HEK293T (cell line): ENCODE measurements at regions not wholly inside any gene's neighbourhood (a gene's known extent, or its start where the extent isn't known, plus 50 kb on each side); places are given as distances from the start of the nearest gene placed in this dataset.

Experiments used
- CTCF ChIA-PET: fragments of 350-600 bp; formaldehyde crosslinking; extraction: SDS; loops from one replicate; lab custom pipeline; 2021; ENCODE audit warnings: antibody characterized with exemption, inconsistent platforms; lab: Yijun Ruan, JAX
- POLR2A ChIA-PET: fragments of 350-600 bp; formaldehyde crosslinking; extraction: SDS; loops from one replicate; lab custom pipeline; 2020; ENCODE audit warnings: antibody characterized with exemption, inconsistent platforms; lab: Yijun Ruan, JAX
- DNase-seq: peaks from one replicate; pipeline ENCODE4 v3.0.0; 2012; ENCODE audit warnings: mixed read lengths; ENCODE audit errors: extremely low spot score
- ARNT ChIP-seq: fragments of 450-650 bp; IDR thresholded peaks from 2 replicates; pipeline ENCODE4 v1.6.1; 2017; ENCODE audit warnings: mild to moderate bottlenecking
- BHLHE40 ChIP-seq: fragments of 450-650 bp; IDR thresholded peaks from 2 replicates; pipeline ENCODE4 v1.6.1; 2016; ENCODE audit warnings: mild to moderate bottlenecking, moderate library complexity, borderline replicate concordance
- CTBP1 ChIP-seq: fragments of 450-650 bp; IDR thresholded peaks from 2 replicates; pipeline ENCODE4 v1.6.1; 2016; ENCODE audit warnings: borderline replicate concordance
- ELF4 ChIP-seq: fragments of 450-650 bp; IDR thresholded peaks from 2 replicates; pipeline ENCODE4 v1.6.1; 2017; ENCODE audit warnings: antibody characterized with exemption
- FOXA1 ChIP-seq: fragments of 450-650 bp; IDR thresholded peaks from 2 replicates; pipeline ENCODE4 v1.6.1; 2016; ENCODE audit warnings: mild to moderate bottlenecking
- FOXK2 ChIP-seq: fragments of 450-650 bp; IDR thresholded peaks from 2 replicates; pipeline ENCODE4 v1.6.1; 2016; ENCODE audit warnings: mild to moderate bottlenecking
- FOXM1 ChIP-seq: fragments of 450-650 bp; IDR thresholded peaks from 2 replicates; pipeline ENCODE4 v1.6.1; 2017; ENCODE audit warnings: mild to moderate bottlenecking, borderline replicate concordance
- HDGF ChIP-seq: fragments of 450-650 bp; IDR thresholded peaks from 2 replicates; pipeline ENCODE4 v1.6.1; 2017; ENCODE audit warnings: antibody characterized with exemption, borderline replicate concordance
- L3MBTL2 ChIP-seq: fragments of 450-650 bp; conservative IDR thresholded peaks from 2 replicates; pipeline ENCODE4 v1.6.1; 2016; ENCODE audit warnings: mild to moderate bottlenecking
- LEF1 ChIP-seq: fragments of 450-650 bp; IDR thresholded peaks from 2 replicates; pipeline ENCODE4 v1.6.1; 2017; ENCODE audit warnings: mild to moderate bottlenecking, borderline replicate concordance
- NFRKB ChIP-seq: fragments of 450-650 bp; IDR thresholded peaks from 2 replicates; pipeline ENCODE4 v1.6.1; 2016; ENCODE audit warnings: mild to moderate bottlenecking, moderate library complexity
- SP1 ChIP-seq: fragments of 450-650 bp; IDR thresholded peaks from 2 replicates; pipeline ENCODE4 v1.6.1; 2017
- SUZ12 ChIP-seq: fragments of 450-650 bp; IDR thresholded peaks from 2 replicates; pipeline ENCODE4 v1.6.1; 2016; ENCODE audit warnings: mild to moderate bottlenecking
- TARDBP ChIP-seq: fragments of 450-650 bp; IDR thresholded peaks from 2 replicates; pipeline ENCODE4 v1.6.1; 2016
- ZNF384 ChIP-seq: fragments of 450-650 bp; IDR thresholded peaks from 2 replicates; pipeline ENCODE4 v1.6.1; 2016
- TF ChIP-seq, protein P1 (sequence below): fragments of 450-650 bp; IDR thresholded peaks from 2 replicates; pipeline ENCODE4 v1.6.1; 2016

DNA sequence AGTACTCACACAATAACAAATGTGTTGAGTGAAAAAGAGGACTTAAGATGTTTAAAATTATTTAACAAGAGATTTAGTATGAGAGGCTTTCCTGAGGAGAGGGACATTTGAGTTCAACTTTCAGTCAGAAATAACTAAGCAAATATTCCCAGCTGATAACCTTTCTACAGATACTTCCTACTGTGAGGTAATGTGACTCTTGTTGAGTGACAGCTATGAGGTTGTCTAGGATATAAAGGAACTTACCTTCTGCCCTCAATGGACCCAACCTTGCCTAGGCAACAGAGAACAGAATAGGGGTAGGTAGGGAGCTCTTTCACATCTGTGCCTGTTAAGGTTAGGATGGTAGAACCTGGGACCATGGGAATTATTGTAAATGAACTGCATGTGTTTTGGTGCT lies 54.7 kb downstream of the GLUD2 start:
- ChIA-PET POLR2A (no interaction called here), CTCF (no interaction called here)
- DNase-seq = no peak
- no peak for TF ChIP-seq HDGF
- TF ChIP-seq BHLHE40 = no peak
- TF ChIP-seq LEF1 = no peak
- TF ChIP-seq ELF4 = no peak
- TF ChIP-seq, protein P1, sequence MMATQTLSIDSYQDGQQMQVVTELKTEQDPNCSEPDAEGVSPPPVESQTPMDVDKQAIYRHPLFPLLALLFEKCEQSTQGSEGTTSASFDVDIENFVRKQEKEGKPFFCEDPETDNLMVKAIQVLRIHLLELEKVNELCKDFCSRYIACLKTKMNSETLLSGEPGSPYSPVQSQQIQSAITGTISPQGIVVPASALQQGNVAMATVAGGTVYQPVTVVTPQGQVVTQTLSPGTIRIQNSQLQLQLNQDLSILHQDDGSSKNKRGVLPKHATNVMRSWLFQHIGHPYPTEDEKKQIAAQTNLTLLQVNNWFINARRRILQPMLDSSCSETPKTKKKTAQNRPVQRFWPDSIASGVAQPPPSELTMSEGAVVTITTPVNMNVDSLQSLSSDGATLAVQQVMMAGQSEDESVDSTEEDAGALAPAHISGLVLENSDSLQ = no peak
- no peak for TF ChIP-seq L3MBTL2
- no peak for TF ChIP-seq SP1
- no peak for TF ChIP-seq SUZ12
- no peak for TF ChIP-seq FOXK2

DNA sequence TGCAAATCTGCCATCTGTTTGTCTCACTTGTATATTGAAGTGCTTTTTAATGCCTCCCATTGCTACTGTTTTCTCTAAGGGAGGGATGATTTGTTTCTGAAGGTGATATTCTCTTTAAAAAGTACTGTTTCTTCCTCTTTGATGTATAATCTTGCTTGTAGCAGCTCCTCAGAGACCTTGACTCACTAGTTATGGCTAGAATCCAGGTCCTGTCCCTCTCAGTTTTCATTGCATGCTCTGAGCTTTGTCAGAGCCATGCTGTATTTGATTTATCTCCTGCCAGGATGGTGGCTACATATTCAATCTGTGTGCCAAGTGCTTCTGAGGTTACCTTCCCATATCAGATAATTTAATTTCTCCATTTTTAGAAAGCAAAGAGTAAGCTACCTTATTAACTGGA lies 56.0 kb downstream of the GLUD2 start:
- ChIA-PET CTCF (no interaction called here), POLR2A (no interaction called here)
- TF ChIP-seq FOXA1 = no peak
- TF ChIP-seq LEF1 = no peak
- TF ChIP-seq HDGF = no peak
- no peak for TF ChIP-seq CTBP1
- TF ChIP-seq ARNT = no peak
- no peak for TF ChIP-seq TARDBP
- TF ChIP-seq NFRKB = no peak
- TF ChIP-seq L3MBTL2 = no peak
- no peak for DNase-seq

DNA sequence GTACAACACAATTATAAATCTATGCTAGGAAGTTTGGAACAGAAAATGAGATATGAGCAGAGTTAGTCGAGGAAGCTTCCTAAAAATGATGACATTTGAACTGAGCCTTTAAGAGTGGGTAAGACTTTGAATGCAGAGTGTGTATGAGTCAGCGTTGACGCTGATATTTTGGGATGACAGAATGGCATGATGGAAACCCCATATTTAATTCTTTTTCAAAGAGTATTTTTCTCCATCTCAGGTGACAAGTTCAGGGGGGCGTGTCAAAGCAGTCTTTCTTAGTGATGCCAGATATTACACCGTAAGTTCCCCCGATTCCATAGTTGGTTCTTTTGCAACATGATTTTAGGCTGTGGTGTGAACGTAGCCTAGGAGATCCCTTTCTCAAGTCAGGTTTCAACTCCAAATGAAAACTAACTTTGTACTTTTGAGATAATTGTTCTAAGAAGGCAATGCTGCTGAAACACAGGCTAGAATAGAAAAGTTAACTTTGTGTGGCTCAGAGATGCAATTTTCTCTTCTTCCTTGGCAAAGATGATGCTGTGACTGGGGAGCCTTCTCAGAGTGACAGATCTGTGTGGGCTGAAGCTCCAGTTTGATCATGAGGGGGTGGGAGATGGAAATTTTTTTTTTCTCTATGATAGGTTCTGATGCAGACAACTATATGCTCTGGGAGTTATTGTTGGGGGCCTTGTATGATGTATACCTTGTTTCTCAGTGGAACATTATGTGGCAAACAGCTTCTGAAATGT lies 59.2 kb downstream of the GLUD2 start:
- CTCF ChIA-PET = no interaction called here
- POLR2A ChIA-PET = no interaction called here
- DNase-seq = no peak
- TF ChIP-seq LEF1 = no peak
- no peak for TF ChIP-seq TARDBP
- no peak for TF ChIP-seq HDGF

DNA sequence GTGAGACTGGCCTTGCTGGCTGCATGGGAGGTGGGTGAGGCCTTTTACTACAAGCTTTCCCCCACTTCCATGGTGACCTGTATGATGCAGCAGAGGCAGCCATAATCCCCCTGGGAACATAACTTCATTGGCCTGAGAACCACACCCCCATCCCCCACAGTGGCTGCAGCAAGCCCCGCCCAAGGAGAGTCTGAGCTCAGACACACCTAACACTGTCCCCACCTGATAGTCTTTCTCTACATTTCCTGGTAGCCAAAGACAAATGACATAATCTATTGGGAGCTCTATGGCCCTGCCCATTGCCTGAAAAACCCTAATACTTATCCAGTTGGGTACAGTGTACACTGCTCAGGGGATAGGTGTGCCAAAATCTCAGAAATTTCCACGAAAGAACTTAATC lies 62.6 kb downstream of the GLUD2 start:
- ChIA-PET POLR2A (no interaction called here), CTCF (no interaction called here)
- TF ChIP-seq, protein P1 = no peak
- TF ChIP-seq FOXM1 = no peak
- no peak for TF ChIP-seq BHLHE40
- no peak for TF ChIP-seq ARNT
- TF ChIP-seq L3MBTL2 = no peak
- no peak for TF ChIP-seq FOXA1
- no peak for TF ChIP-seq ZNF384
- no peak for DNase-seq

DNA sequence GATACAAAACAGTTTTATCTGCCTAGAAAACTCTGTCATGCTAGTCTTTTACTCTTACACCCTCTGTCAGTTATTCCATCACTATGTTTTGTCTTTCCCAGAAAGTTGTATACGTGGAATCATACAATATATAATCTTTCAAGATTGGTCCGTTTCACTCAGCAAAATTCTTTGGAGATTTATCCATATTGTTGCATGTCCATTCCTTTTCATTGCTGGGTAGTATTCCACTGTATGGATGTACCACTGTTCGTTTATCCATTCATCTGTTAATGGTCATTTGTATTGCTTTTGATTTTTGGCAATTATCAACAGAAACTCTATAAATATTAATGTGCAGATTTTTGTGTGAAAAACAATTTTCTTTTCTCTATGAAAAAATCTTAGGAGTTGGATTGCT lies 63.1 kb downstream of the GLUD2 start:
- no peak for TF ChIP-seq LEF1
- no peak for TF ChIP-seq FOXK2
- no peak for TF ChIP-seq ZNF384
- no peak for TF ChIP-seq ARNT
- no peak for TF ChIP-seq L3MBTL2
- TF ChIP-seq FOXM1 = no peak
- TF ChIP-seq, protein P1 = no peak
- no peak for TF ChIP-seq ELF4
- no peak for TF ChIP-seq TARDBP
- no peak for TF ChIP-seq SP1
- ChIA-PET CTCF (no interaction called here), POLR2A (no interaction called here)
- no peak for DNase-seq

DNA sequence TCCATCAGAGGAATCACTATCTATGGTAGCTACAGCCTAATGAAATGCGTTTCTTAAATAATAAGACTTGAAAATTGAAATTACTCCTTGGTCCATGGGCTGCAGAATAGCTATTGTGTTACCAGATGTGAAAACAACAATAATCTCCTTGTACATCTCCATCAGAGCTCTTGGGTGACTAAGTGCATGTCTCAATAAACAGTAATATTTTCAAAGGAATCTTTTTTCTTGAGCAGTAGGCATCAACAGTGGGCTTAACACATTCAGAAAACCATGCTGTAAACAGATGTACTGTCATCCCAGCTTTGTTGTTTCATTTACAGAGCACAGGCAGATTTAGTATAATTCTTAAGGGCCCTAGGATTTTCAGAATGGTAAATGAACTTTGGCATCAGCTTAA lies 67.3 kb downstream of the GLUD2 start:
- ChIA-PET CTCF (no interaction called here), POLR2A (no interaction called here)
- TF ChIP-seq CTBP1 (no peak), FOXA1 (no peak)
- DNase-seq = no peak
